SKM-1 (cell line): ENCODE measurements at regions not wholly inside any gene's neighbourhood (a gene's known extent, or its start where the extent isn't known, plus 50 kb on each side); places are given as distances from the start of the nearest gene placed in this dataset.

Source experiments
- DNase-seq: peaks from one replicate; lab custom pipeline; 2025; ENCODE audit not compliant: unreplicated experiment; lab: John Stamatoyannopoulos, UW

DNA sequence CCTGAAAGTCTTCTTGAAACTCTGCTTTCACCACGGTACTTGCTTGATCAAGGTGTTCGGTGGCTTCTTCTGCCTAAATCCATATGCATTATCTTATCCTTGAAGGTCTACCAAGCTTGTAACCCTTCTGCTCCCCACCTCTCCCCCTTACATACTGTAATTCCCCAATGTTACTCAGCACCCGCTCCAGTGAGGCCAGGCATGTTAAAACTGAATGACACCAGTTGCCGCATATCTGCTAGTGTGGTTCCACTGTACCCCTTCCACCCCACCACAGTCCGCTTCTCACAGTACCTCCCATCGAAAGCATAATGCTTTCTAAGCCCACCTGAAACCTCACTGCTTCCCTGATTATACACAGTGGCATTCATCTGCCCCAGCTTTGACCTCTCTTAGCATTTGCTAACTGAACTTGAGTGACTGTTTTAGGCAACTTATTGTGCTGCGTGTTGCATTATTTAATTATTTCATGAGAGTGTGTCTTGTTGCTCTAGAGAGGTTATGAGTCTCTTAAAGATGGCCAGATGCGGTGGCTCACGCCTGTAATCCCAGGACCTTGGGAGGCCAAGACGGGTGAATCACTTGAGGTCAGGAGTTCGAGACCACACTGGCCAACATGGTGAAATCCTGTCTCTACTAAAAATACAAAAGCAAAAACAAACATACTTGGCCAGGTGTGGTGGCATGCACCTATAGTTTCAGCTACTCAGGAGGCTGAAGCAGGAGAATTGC, 87.6 kb upstream of the MBNL2 start:
- no peak for DNase-seq

DNA sequence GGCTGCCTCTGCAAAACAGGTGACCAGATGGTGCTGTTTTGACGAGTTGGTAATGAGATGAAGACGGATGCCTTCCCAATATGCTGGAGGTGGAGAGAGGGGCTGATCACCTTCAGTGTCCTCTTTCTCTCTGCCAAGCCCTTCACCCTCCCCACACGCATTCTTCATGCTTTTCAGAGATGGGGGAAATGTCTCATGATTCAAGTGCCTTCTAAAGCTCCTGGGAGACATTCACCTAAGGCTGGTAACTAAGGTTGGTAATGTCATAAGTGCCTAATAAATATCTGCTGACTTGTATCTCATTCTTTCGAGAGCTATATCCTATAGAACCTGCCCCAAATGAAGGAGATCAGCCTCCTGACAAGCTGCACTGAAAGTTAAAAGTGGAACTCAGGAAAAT, 86.2 kb upstream of the MBNL2 start:
- no peak for DNase-seq

DNA sequence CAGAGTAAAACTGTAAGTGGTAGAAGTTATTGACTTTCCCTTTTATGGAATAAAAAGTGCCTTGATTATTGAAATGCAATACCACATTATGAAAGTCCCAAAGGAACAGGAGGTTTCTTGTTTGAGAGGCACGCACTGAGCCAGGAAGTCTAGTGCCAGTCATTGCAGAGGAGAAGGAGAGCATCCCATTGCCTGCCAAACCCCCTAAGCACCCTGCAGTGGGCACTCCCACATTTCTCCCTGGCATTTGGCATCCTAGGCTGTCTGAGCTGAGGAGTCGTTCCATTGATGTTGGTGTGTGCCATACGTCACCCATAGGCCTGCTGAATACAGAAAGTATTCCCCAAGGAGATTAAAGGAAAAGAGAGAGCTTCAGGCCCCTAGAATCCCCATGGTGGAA, 85.7 kb upstream of the MBNL2 start:
- DNase-seq, result no peak

DNA sequence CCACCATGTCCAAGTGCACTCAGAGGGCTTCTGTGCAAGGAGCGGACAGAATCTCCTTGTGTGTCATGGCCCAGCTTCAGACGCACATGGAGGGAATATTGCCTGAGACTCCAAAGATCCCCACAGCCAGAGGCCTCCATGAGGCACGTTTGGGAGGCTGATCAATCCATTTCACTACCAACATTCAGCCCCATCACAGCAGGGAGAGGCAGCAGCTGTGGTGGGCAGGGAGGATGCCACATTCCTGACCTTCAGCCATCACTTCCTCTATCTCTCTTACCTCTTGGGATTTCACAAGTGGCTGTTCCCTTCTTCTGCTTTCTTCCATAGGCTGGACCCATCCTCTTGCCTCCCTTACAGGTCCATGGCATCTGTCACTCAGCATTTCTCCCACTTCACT, 82.4 kb upstream of the MBNL2 start:
- DNase-seq, result no peak

DNA sequence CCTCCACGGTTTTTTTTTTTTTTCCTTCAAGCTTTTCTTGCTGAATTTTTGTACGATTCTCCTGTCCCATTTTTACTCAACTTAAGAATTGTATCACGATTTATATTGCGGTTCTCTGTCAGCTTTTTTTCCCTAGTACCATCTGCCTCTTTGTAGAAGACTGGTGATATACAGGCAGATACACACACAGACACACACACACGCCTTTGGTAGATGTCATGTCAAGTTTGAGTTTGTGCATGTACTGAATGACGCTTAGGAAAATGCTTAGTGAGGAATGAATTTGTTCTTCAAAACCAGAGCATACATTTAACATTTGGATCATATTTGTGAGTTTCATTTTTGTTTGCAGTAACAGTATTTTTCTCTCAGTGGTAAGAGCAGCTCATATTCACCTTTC, 82.0 kb upstream of the MBNL2 start:
- no peak for DNase-seq

DNA sequence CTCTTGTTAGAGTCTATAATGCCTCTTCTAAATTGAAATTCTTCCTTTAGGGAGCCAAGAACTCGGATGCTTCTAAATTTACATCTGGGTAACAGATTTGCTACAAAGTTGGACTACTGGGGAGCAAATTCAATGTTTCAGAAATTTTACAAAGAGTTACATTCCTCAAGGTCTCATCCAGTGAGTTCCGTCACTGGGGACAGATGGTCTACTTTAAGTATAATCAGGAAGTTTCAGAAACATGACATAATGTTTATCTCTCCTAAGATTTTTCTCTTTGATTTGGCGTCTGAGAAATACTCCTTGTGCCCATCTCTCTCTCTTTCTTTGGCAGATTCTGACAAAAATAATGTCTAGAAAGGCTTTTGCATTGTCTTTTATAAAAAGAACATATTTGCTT, 81.5 kb upstream of the MBNL2 start:
- no peak for DNase-seq

DNA sequence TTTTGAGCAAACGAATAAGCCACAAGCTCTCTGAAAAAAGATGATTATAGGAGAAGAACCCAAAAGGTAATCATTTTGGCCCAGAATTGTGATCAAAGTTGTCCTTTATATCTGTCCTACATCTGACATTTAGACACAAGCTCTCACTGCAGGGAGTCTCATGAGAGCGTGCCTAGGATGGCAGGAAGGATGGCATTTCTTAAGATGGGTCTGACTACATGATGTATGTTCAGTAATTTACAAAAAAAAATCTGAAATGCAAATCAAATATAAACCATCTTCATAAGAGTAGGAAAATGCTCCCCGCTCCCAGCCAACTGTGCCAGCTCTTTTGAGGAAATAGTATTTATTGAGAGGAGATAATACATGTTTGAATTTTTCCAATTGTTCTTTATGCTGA, 81.0 kb upstream of the MBNL2 start:
- no peak for DNase-seq

DNA sequence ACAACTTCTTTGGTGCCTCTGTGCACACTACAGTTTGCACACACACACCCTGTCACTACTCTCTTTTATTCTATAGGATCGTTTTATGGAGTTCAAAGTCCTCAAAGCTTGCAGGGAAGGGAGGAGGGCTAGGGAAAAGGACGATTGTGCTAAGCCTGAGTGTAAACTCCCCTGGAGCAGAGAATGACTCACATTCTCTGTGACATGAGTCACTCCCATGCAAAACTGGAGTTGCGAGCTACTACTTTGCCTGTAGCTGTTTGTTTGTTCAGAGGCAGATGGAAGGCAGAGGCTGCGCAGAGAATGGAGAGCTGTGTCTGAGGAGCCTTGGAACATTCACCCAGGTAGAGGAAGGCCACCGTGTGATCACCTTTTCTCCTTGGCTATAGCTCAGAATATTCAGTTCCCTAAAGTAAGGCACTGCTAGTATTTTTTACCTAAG, 80.5 kb upstream of the MBNL2 start:
- no peak for DNase-seq

DNA sequence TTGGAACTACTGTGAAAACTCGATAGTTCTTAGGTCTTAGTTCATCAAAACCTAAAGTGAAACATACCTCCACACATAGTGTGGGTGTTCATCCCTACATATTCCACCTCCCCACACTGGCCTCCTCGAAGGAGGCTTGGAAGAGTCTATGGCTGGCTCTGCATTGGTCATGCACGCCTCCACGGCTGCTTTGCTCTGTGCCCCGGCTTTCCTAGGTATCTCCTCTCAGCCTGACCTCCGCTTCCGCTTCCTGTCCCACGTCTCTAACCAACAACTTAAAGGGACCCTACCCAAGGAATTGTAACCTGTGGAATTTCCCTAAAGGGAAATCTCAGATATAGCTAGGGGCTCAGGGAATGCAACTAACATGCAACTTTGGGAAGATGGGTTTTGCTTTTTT, 79.7 kb upstream of the MBNL2 start:
- DNase-seq, result no peak

DNA sequence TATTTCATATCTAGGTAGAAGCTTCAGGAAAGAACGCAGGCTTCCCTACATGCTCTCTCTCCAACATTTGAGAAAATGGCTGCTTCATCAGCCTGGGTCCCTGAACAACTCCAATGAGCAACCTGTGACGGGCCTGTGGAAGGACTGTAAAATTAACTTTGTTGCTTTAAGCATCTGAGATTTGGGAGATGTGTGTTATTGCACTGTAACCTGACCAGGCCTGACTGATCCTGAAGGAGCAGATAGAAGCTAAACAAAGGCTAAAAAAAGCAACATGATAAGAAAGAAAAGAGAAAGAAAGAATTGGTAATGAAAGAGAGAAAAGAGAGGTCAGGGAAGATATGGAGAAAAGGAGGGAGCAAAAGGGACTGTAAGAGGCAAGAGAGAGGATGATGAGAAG, 77.1 kb upstream of the MBNL2 start:
- no peak for DNase-seq

DNA sequence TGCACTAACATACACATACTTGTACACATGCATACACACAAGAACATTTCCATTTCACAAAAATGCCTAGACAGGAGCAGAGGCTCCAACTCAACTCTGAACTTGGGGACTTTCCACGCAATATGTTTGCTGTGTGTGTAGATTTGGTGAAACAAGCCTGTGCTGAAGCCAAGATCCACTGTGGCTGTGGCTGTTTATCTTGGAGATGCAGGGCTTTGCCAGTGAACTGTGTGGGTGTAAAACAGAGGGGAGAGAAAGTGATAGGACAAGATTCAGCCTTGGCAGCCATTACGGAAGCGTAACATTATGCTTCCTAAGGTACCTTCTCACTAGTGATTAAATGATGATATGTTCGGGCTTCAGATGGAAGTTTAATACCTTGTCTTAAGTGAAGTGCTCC, 73.2 kb upstream of the MBNL2 start:
- DNase-seq, result no peak

DNA sequence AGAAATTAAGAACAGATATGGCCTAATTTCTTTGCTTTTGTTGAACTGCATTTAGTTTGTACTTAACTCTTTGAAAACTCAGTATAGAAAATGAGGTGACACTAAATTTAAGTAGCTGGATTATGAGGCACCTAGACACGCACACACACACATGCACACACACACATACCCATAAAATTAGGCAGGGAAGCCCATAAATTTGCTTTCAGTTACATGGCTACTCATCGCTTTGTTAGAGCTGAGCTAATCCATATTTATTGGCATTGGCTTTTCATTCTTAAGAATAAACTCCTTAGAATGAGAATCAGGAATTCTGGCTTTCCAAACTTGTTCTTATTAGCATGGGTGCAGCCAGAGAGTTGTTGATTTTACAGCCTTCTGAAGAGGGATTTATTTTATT, 61.7 kb upstream of the MBNL2 start:
- no peak for DNase-seq

DNA sequence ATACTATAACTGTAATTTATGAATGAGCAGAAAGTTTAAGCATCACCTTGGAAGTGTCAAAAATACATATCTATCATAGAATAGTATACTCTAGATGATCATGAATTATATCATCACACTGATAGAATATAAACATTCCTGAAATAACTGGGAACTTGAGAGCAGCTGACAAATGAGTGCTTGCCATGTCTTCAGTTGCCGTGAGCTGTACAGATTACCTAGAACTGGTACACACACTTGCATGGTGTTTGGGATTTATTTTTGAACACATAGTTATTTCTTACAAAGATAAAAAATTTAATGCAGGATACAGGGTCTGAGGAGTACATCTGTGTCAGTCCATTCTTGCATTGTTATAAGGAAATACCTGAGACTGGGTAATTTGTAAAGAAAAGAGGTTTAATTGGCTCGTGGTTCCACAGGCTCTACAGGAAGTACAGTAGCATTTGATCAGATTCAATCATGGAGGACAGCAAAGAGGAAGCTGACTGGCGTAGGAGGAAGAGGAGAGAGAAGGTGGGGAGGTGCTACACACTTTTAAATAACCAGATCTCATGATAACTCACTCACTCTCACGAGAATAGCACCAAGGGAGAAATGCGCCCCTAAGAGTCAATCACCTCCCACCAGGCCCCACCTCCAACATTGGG, 60.4 kb upstream of the MBNL2 start:
- no peak for DNase-seq

DNA sequence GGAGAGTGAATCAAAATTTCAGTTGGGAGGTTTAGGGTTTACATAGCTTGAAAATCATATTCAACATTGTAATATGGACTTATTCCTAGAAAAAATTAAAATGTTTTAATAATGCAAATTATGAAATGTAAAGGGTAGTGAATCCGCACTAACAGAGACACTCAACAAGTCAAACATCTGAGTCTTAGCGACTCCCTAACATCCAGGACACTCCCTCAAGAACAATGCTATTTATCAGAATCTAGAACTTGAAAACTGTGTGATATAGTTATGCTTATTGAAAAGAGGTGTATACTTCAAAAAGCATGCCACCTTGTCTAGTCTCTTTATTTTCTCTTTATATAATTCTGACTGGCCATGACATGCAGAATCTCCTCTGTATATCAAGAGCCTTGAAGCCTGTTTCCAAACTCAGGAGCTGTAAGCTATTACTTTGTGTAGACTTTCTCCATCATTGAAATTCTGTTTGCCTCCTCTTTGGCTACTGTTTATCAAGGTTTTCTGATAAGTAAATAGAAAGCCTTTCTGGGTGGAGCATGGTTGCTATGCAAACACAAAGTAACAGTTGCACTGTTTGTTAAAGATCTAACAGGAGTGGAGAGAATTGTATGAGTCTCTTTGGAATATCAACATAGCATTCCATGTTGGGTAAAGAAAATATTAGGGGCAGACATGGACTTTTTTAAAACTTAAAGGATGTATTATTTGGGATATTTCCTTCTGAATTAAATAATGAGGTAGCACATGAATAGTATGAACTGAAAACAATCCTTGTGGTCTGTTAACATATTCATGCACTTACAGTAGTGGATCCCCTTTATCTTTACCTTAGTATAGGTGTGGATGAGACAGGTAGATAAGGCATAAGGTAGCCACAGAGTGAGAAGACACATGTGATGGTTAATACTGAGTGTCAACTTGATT, 56.4 kb upstream of the MBNL2 start:
- no peak for DNase-seq

DNA sequence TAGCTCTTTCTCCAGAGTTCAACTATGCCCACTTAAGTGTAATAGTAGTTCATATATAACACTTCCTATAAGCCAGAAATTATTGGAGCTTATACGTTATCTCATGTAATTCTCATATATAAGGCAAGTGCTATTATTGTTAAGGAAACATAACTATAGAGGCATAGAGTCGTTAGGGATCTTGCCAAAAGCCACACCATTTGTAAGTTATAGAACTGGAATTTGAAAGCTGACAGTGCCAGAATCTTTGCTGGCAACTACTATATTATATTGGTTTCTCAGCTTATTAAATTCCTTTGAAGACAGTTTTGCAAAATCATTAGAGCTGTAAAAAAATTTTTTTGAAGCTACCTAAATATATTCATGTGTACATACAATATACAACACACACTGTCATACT, 51.0 kb upstream of the MBNL2 start:
- no peak for DNase-seq
